ENCODE measurements at regions not wholly inside any gene's neighbourhood (a gene's known extent, or its start where the extent isn't known, plus 50 kb on each side); places are given as distances from the start of the nearest gene placed in this dataset.
"Not testable (repeated sequence)": the region's sequence is repeated elsewhere in the genome, so short reads cannot be mapped to it uniquely, and the experiment has no call there.

GRCh38 chr2:239547140-239547539 lies 146.3 kb upstream of the HDAC4 start:
- TF ChIP-seq, protein P1, sequence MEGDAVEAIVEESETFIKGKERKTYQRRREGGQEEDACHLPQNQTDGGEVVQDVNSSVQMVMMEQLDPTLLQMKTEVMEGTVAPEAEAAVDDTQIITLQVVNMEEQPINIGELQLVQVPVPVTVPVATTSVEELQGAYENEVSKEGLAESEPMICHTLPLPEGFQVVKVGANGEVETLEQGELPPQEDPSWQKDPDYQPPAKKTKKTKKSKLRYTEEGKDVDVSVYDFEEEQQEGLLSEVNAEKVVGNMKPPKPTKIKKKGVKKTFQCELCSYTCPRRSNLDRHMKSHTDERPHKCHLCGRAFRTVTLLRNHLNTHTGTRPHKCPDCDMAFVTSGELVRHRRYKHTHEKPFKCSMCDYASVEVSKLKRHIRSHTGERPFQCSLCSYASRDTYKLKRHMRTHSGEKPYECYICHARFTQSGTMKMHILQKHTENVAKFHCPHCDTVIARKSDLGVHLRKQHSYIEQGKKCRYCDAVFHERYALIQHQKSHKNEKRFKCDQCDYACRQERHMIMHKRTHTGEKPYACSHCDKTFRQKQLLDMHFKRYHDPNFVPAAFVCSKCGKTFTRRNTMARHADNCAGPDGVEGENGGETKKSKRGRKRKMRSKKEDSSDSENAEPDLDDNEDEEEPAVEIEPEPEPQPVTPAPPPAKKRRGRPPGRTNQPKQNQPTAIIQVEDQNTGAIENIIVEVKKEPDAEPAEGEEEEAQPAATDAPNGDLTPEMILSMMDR (IDR thresholded peaks at IDR 0.05) = not testable (repeated sequence)
- TF ChIP-seq ZFX (IDR thresholded peaks at IDR 0.05; ENCODE audit: borderline replicate concordance) = not testable (repeated sequence)

Data from 22Rv1 (cell line).